ENCODE measurements at regions not wholly inside any gene's neighbourhood (a gene's known extent, or its start where the extent isn't known, plus 50 kb on each side); places are given as distances from the start of the nearest gene placed in this dataset.
"Not testable (repeated sequence)": the region's sequence is repeated elsewhere in the genome, so short reads cannot be mapped to it uniquely, and the experiment has no call there.

DNA sequence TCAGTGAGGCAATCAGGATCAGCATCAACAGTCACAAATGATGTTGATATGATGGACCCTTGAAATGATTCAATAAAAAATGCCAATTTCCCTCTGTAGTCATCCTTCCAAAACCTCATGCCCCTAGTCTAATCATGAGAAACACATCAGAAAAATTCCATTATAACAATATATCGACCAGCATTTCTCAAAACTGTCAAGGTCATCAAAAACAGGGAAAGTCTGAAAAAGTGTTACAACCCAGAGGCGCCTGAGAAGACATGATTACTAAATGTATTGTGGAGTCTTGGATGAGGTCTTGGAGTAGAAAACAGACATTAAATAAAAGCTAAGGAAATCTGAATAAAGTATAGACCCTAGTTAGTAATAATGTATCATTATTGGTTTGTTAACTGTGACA, 133.8 kb downstream of the SLC35B3 start:
- no peak overlapping the region for H3K27ac Mint-ChIP-seq
- no peak for ATAC-seq
- H3K4me3 Mint-ChIP-seq = no peak overlapping the region
- no peak for DNase-seq
- peaks cover 4% of the 10 kb centered on the region for H3K9me3 Mint-ChIP-seq
- no peaks in the 10 kb centered on the region for H3K36me3 Mint-ChIP-seq (ENCODE audit: low read depth)
- H3K27me3 Mint-ChIP-seq = no peaks in the 10 kb centered on the region
- H3K4me1 Mint-ChIP-seq = no peaks in the 10 kb centered on the region

- Mint-ChIP-seq H3K9me3 (peaks cover 8% of the 10 kb centered on the region), H3K27ac (no peak overlapping the region), H3K27me3 (peaks cover 4% of the 10 kb centered on the region), H3K4me1 (no peaks in the 10 kb centered on the region), H3K36me3 (ENCODE audit: low read depth) (no peaks in the 10 kb centered on the region), H3K4me3 (no peak overlapping the region)
- DNase-seq (no peak), ATAC-seq (no peak)
Measured at GRCh38 chr6:8299034-8299433, 136.3 kb downstream of the SLC35B3 start.

- H3K9me3 Mint-ChIP-seq; H3K4me1 Mint-ChIP-seq; H3K36me3 Mint-ChIP-seq (ENCODE audit: low read depth); H3K27ac Mint-ChIP-seq; ATAC-seq; H3K27me3 Mint-ChIP-seq; H3K4me3 Mint-ChIP-seq; DNase-seq: not testable (repeated sequence)
Measured at GRCh38 chr6:8282946-8283345, 152.4 kb downstream of the SLC35B3 start.

- Mint-ChIP-seq H3K4me3 (no peak overlapping the region), H3K27me3 (no peaks in the 10 kb centered on the region), H3K36me3 (ENCODE audit: low read depth) (no peaks in the 10 kb centered on the region), H3K9me3 (peaks cover 3% of the 10 kb centered on the region), H3K4me1 (peaks cover 7% of the 10 kb centered on the region), H3K27ac (no peak overlapping the region)
- DNase-seq (no peak), ATAC-seq (no peak)
Measured at GRCh38 chr6:8282380-8282779, 153.0 kb downstream of the SLC35B3 start.

DNA sequence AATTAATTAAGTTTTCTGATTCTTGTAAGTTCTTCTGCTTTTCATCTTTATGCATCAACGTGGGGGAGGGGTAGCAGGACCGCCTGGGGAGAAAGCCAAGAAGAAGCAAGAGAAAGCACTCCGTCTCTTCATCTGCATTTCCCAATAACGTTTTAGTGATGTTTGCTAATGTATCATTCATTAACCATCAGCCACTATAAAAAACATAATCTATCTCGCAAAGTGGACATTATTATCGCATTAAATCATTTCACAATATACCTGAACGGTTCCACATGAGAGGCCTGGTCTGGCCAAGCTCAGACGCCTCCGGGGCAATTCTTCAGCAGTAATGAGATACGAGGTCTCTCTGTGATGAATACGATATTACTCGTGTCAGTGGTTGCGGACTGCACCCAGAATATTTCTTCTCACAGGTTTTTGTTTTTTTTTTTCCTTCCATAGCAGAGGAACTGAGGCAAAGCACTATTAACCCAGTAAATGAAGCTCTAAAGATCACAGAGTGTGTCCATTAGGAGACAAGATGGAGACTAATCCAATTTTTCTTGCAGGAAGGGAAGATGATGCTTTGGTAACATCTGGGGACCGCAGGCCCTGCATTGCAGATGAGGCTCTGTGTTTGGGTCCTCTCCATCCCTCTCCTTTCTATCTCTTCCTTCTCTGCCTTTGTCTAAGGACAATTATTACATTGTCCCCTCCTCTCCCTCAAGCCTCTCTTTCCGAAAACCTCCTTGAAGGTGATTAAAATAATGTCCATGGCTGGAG, 156.1 kb downstream of the SLC35B3 start:
- Mint-ChIP-seq H3K4me1 (peaks cover 7% of the 10 kb centered on the region), H3K9me3 (peaks cover 3% of the 10 kb centered on the region), H3K4me3 (no peak overlapping the region), H3K36me3 (ENCODE audit: low read depth) (no peaks in the 10 kb centered on the region), H3K27ac (no peak overlapping the region), H3K27me3 (no peaks in the 10 kb centered on the region)
- ATAC-seq (no peak), DNase-seq (no peak)

DNA sequence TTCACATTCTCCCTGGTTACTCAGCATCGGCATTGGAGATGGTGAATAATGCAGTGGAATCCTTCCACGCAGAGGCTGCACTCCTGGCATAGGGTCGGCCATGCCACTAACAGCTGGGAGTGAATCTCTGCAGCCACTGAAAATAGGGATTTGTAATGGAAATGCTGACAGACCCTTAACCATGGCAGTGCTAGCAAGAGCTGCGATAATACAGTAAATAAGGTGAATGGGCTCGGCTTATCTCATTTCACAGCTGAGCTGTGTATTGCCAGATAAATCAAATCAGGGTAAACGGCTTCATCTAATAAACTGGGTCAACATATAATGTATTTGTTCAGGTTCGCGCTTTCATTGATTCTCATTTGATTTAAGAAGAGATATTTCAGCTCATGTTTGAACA, 156.8 kb downstream of the SLC35B3 start:
- no peaks in the 10 kb centered on the region for H3K36me3 Mint-ChIP-seq (ENCODE audit: low read depth)
- DNase-seq (no peak), ATAC-seq (no peak)
- no peak overlapping the region for H3K4me3 Mint-ChIP-seq
- H3K4me1 Mint-ChIP-seq = peaks cover 7% of the 10 kb centered on the region
- no peak overlapping the region for H3K27ac Mint-ChIP-seq
- no peaks in the 10 kb centered on the region for H3K27me3 Mint-ChIP-seq
- peaks cover 3% of the 10 kb centered on the region for H3K9me3 Mint-ChIP-seq

DNA sequence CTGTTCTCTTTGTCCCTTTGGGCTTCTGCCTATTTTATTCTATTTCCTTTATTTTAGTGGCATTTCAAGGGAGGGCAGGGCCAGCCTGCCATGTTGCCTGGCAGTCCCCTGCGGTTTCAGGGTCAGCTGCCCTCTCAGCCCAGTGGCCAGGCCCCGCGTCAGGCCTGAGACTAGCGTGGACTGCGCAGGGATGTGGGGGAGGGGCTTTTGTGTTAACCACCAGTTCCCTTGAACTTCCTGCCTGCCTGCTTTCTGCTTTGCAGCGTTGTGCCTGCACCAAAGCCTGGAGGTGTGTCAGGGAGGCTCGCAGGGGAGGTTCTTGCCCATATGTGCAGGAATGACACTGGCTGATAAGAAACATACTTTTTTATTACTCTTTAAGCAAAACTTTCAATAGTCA, 157.6 kb downstream of the SLC35B3 start:
- Mint-ChIP-seq H3K9me3 (peaks cover 3% of the 10 kb centered on the region), H3K4me3 (no peak overlapping the region), H3K27ac (no peak overlapping the region), H3K36me3 (ENCODE audit: low read depth) (no peaks in the 10 kb centered on the region), H3K4me1 (peaks cover 7% of the 10 kb centered on the region), H3K27me3 (no peaks in the 10 kb centered on the region)
- no peak for ATAC-seq
- DNase-seq = no peak

GRCh38 chr6:8276148-8276547, 159.2 kb downstream of the SLC35B3 start:
- Mint-ChIP-seq H3K4me1 (peaks cover 7% of the 10 kb centered on the region), H3K4me3 (no peak overlapping the region), H3K36me3 (ENCODE audit: low read depth) (no peaks in the 10 kb centered on the region), H3K9me3 (no peaks in the 10 kb centered on the region), H3K27ac (no peak overlapping the region), H3K27me3 (no peaks in the 10 kb centered on the region)
- DNase-seq (no peak), ATAC-seq (no peak)

- DNase-seq (no peak), ATAC-seq (no peak)
- H3K36me3 Mint-ChIP-seq (ENCODE audit: low read depth) = no peaks in the 10 kb centered on the region
- H3K4me3 Mint-ChIP-seq = no peak overlapping the region
- no peaks in the 10 kb centered on the region for H3K9me3 Mint-ChIP-seq
- H3K27ac Mint-ChIP-seq = no peak overlapping the region
- peaks cover 7% of the 10 kb centered on the region for H3K4me1 Mint-ChIP-seq
- no peaks in the 10 kb centered on the region for H3K27me3 Mint-ChIP-seq
Measured at GRCh38 chr6:8275667-8276066, 159.7 kb downstream of the SLC35B3 start.

GRCh38 chr6:8274226-8274625, 161.1 kb downstream of the SLC35B3 start:
- ATAC-seq (no peak), DNase-seq (no peak)
- H3K36me3 Mint-ChIP-seq (ENCODE audit: low read depth) = no peaks in the 10 kb centered on the region
- no peaks in the 10 kb centered on the region for H3K27me3 Mint-ChIP-seq
- peaks cover 2% of the 10 kb centered on the region for H3K9me3 Mint-ChIP-seq
- H3K4me1 Mint-ChIP-seq = peaks cover 7% of the 10 kb centered on the region
- H3K27ac Mint-ChIP-seq = no peak overlapping the region
- no peak overlapping the region for H3K4me3 Mint-ChIP-seq

GRCh38 chr6:8269872-8270454, 165.4 kb downstream of the SLC35B3 start:
- H3K27ac Mint-ChIP-seq = no peak overlapping the region
- H3K4me1 Mint-ChIP-seq = no peaks in the 10 kb centered on the region
- ATAC-seq (no peak), DNase-seq (no peak)
- no peaks in the 10 kb centered on the region for H3K27me3 Mint-ChIP-seq
- H3K9me3 Mint-ChIP-seq = peaks cover 4% of the 10 kb centered on the region
- no peaks in the 10 kb centered on the region for H3K36me3 Mint-ChIP-seq (ENCODE audit: low read depth)
- no peak overlapping the region for H3K4me3 Mint-ChIP-seq

GRCh38 chr6:8269094-8269493, 166.3 kb downstream of the SLC35B3 start:
- Mint-ChIP-seq H3K9me3 (peaks cover 4% of the 10 kb centered on the region), H3K36me3 (ENCODE audit: low read depth) (no peaks in the 10 kb centered on the region), H3K27me3 (peaks cover 3% of the 10 kb centered on the region), H3K4me1 (no peaks in the 10 kb centered on the region), H3K27ac (no peak overlapping the region), H3K4me3 (no peak overlapping the region)
- DNase-seq (no peak), ATAC-seq (no peak)

- Mint-ChIP-seq H3K27ac (no peak overlapping the region), H3K4me1 (no peaks in the 10 kb centered on the region), H3K27me3 (peaks cover 3% of the 10 kb centered on the region), H3K4me3 (no peak overlapping the region), H3K36me3 (ENCODE audit: low read depth) (no peaks in the 10 kb centered on the region), H3K9me3 (peaks cover 4% of the 10 kb centered on the region)
- DNase-seq (no peak), ATAC-seq (no peak)
Measured at GRCh38 chr6:8268606-8269005, 166.3 kb upstream of the EEF1E1 start.

GRCh38 chr6:8268156-8268555, 165.8 kb upstream of the EEF1E1 start:
- DNase-seq = no peak
- Mint-ChIP-seq H3K4me3 (no peak overlapping the region), H3K27me3 (peaks cover 3% of the 10 kb centered on the region), H3K27ac (no peak overlapping the region), H3K36me3 (ENCODE audit: low read depth) (no peaks in the 10 kb centered on the region), H3K4me1 (no peaks in the 10 kb centered on the region), H3K9me3 (peaks cover 4% of the 10 kb centered on the region)
- ATAC-seq = no peak

DNA sequence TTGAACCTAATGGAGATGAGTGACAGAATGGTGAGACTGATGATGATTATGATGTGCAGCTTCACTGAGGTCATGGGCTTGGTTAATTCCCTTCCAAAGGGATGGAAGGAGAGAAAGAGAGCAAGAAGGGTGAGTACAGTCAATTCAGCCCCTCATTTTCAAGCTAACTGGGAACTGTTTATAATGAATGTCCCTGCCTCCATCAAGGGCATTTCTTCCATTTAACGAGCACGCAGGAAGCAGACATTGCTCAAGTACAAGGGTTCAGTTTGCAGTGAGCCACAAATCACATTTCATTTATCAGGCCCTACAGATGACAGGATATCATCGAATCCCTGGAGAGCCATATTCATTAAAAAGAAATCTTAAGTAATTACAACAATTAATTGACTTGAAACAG, 158.3 kb upstream of the EEF1E1 start:
- Mint-ChIP-seq H3K4me1 (no peaks in the 10 kb centered on the region), H3K27ac (no peak overlapping the region), H3K27me3 (peaks cover 6% of the 10 kb centered on the region), H3K9me3 (no peaks in the 10 kb centered on the region), H3K36me3 (ENCODE audit: low read depth) (no peaks in the 10 kb centered on the region), H3K4me3 (no peak overlapping the region)
- DNase-seq (no peak), ATAC-seq (no peak)

Data from activated naive CD8-positive, alpha-beta T cell treated with anti-CD3 and anti-CD28 coated beads, Interleukin-2, amount 50 U/mL, for 24 hours (primary cell).